ENCODE measurements at regions not wholly inside any gene's neighbourhood (a gene's known extent, or its start where the extent isn't known, plus 50 kb on each side); places are given as distances from the start of the nearest gene placed in this dataset.

DNA sequence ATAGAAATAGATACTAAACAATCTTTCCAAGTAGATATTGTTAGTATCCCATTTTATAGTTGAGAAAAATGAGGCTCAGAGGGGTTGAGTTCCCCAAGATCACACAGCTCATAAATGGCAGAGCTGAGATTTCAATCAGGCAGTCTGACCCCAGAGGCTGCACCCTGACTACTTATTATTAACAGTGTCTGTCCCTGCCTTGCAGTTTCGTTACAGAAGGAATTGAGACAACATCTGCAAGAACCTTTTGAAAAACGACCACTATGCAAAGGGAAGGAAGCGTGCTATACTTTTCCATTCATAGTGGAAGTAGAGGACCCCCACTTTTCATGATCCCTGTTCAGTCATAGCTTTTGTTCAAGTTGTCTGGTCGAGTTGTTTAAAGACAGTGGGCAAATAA is 53.2 kb upstream of the SEC11C start:
- TF ChIP-seq, protein P1, sequence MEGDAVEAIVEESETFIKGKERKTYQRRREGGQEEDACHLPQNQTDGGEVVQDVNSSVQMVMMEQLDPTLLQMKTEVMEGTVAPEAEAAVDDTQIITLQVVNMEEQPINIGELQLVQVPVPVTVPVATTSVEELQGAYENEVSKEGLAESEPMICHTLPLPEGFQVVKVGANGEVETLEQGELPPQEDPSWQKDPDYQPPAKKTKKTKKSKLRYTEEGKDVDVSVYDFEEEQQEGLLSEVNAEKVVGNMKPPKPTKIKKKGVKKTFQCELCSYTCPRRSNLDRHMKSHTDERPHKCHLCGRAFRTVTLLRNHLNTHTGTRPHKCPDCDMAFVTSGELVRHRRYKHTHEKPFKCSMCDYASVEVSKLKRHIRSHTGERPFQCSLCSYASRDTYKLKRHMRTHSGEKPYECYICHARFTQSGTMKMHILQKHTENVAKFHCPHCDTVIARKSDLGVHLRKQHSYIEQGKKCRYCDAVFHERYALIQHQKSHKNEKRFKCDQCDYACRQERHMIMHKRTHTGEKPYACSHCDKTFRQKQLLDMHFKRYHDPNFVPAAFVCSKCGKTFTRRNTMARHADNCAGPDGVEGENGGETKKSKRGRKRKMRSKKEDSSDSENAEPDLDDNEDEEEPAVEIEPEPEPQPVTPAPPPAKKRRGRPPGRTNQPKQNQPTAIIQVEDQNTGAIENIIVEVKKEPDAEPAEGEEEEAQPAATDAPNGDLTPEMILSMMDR (conservative IDR thresholded peaks at IDR 0.05; ENCODE audit: low read depth, low read length): no peak
- TF ChIP-seq EZH2 (IDR thresholded peaks at IDR 0.05; ENCODE audit: low read length, unreplicated experiment) (no peak), EZH2phosphoT487 (IDR thresholded peaks at IDR 0.05; ENCODE audit: borderline replicate concordance, low read length) (no peak)

Data from PC-3 (cell line).